HG02678 (cell line): ENCODE measurements at regions not wholly inside any gene's neighbourhood (a gene's known extent, or its start where the extent isn't known, plus 50 kb on each side); places are given as distances from the start of the nearest gene placed in this dataset.
A peak's percentile ranks its signal among the peaks of the same experiment; 100 is the strongest.
"Not testable (repeated sequence)": the region's sequence is repeated elsewhere in the genome, so short reads cannot be mapped to it uniquely, and the experiment has no call there.

Experiments used
- ATAC-seq: cut with Tn5 transposase; IDR thresholded peaks from one replicate; pipeline ENCODE4 v1.9.1; 2021; ENCODE audit warnings: mild to moderate bottlenecking, moderate library complexity; ENCODE audit not compliant: unreplicated experiment

DNA sequence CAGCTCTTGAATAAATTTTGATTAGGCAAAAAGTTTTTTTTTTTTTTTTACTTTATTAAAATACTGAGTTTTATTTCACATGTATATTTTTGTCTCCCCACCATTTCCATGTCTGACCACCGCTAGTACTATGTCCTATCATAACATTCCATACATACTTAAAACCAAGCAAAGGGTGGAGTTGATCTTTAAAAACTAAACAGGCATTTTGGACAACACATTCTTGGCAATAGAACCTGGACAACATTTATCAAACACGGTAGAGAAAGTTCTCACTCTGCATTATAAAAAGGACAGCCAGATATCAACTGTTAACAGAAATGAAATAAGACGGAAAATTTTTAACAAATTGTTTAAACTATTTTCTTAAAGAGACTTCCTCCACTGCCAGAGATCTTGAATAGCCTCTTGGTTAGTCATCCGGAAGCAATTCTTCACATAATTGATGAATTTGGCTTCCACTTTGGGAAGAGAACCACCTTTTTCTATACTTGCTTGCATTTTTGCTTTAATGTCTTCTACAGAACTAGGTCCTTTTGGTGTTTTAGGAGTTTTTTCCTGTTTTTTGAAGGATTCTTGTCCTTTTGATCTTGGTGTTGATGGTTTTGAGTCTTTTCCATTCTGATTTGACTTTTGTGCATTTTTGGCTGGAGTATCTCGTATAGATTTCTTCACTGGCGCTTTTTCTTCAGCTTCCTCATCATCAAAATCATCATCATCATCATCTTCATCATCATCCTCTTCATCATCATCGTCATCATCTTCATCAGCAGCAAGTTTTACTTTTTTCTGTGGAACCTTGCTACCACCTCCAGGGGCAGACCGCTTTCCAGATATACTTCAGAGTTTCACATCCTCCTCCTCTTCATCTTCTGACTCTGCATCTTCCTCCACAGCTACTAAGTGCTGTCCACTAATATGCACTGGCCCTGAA, 58.7 kb downstream of the POU5F2 start:
- ATAC-seq: not testable (repeated sequence)

DNA sequence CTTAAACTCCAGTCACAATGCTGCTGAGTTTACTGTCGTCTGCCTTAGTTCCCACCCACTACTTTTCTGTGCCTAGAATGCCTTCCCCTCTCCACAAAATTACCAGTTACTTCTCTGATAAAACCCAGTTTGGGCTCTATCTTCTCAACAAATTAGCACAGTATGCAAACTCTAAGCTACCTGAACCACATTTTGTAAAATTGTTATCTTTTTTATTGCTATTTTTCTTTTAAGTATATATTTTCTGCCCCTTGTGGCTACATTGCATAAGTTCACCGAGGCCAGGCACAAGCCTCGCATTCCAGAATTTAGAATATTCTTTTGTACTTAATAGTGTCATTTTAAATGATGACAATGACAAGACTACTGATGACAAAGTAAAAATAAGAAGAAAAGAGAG, 60.0 kb downstream of the POU5F2 start:
- no peak for ATAC-seq

DNA sequence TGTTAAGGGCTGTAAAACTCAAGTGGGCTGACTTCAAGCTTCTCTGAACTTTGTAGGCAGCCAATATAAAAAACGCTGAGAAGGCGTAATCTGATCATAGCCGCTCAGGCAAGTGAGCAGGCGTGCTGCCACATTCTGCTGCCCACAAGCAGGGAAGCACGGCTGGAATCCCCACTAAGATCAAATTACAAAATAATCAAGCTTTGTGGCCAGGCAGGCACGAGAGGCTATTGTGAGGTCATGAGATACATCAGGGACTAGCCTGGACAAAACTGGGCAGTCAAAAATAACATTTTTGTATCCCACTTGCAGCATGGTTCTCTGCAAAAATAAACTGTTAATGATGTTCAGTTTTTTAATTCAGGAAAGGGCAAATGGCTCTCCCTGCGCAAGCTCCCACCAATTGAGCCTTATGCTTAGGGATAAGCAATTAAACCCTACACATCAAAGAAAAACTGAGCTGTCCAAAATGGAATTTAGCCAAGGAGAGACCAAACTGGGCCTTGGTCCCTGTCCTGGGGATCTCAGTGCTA, 64.0 kb downstream of the POU5F2 start:
- ATAC-seq: no peak

DNA sequence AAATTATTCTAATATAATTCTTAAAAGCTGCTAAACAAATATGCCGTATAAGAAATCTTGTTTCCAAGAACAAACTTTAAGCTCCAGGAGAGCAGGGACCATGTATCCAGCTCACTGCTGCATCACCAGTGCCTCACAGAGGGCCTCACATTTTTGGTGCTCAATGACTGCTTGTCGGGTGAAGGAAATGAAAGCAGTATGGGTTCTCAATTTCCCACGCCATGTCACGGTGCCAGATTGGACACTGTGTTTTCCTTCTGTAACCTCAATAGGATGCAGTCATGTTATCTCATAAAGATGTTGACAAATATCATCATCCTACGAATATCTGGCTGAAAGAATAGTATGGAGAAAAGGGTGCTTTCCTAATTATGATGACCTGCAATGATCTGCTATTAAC, 64.7 kb downstream of the POU5F2 start:
- ATAC-seq: no peak

DNA sequence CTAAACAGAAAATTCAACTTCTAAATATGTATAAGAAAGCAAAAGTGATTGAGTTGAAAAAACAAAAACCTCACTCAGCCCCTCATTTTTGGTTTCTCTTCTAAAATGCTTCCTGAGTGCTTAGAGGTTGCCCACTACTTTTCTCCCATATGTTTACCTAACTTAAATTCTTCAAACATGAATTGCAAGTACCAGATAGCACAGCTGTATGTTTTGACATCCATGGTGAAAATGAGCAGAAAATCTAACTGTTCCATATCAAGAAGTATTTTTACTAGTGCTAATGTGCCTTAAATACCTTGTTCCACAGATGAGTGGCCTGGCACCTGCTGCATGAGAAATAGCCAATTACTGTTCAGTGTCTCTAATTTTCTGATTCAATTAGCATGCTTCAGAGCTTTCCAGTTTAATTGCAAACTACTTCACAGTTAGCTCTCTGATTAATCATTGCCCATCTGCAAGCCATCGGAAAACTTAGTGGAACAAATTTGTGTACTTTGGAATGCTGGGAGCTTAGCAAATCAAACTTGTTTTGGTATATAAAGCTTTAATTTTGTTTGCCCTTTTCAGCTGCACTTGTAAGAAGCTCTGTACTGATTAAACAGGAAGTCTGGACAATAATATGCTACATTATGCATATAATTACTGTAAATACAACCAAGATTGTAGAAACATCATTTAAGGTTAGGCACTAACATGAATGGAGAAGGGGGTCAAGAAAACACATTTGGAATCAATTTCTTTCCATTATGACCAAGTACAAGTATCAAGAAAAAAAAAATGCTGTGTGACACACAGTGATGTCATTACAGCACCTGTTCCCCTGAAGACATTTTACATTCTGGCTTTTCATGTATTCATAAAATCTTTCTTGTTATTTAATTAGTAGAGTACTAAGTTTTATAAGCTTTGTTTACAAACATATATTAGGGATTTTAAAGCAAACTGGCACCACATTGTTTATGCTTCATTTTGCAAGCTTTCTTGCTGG, 65.6 kb downstream of the POU5F2 start:
- peak; percentile 58 for ATAC-seq

DNA sequence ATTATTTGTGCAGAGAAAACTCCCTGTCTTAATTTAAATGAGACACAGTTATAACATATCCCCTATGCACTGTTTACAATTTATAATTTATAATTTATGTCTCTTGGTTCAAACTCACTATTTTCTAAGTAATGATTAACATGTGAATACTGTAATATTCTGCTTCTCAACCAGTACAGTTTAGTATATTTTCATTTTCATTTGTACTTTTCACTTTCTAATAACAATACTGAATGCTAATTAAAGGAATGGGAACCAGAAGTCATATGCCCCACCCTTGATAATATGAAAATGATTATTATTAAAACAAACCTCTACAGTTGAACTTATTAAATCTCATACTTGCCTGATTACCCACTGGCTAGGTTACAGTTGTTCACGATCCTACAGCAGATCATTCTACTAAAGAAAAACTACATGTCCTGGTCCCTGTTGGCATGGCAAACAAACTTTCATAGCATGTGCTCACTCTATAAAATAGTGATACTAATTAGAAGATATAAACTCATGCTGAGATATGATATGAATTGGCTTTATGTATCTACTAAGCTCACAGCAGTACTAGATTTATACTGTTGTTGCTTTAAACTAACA, 66.4 kb downstream of the POU5F2 start:
- ATAC-seq: peak; percentile 49

DNA sequence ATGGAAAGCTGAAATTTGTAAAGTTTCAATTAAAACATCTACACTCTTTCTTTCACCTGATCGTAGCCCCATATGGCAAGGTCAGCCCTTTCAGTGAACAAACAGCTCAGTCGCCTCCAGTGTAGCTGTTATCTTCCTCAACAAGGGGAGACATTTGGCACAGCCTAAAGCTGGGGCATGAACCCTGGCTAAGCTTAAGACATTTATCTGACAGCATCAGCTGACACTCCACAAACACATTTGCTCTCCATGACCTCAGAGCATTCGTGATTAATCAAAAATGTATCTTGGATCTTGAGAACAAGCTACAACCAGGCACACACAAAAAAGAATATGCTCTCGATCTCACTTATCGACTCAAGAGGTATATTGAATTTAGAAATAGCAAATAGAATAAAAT, 67.3 kb downstream of the POU5F2 start:
- no peak for ATAC-seq

DNA sequence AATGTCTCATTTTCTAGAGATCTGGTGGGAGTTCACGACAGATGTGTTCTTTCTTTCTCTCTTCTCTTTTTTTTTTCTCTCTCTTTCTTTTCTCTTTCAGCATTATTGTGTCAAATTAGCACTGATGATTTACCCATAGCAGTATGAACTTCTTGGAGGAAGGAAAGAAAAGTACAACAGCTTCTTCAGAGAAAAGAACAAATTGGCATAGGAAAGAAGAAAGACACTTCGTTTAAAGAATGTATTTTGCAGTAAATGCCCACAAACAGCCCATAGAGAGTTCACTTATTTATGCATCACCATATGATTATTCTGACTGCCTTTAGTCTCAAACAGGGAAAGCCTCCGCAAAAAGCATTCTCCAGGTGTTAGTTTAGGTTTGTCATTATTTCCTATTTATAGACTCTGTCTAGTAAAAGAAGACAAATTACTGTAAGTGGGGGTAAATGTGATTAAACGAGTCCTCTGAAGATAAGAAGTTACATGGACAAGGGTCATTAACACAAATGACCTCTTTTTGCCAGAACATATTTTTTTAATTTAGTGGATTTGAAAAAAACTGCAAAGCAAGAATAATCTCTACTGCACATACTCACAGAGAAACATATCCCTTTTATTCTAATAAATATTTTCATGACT, 68.0 kb downstream of the POU5F2 start:
- no peak for ATAC-seq

DNA sequence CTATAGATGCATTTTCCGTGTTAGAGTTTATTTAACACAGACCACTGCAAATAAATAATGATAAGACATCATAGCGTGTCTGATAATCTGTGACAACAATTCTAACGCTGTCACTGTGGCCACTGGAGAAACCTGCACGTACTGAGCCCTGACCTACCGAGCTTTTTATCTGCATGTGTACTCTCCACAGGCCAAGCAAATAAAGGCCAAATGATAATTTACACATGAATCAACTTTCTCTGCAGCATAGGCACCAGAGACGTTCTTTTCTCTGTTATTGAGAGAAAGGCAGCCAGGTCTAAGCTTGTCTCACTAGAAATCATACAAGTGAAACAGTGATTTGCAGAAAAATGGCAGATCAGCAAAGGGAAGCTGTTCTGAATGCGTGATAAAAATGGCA, 75.8 kb downstream of the POU5F2 start:
- ATAC-seq: no peak

DNA sequence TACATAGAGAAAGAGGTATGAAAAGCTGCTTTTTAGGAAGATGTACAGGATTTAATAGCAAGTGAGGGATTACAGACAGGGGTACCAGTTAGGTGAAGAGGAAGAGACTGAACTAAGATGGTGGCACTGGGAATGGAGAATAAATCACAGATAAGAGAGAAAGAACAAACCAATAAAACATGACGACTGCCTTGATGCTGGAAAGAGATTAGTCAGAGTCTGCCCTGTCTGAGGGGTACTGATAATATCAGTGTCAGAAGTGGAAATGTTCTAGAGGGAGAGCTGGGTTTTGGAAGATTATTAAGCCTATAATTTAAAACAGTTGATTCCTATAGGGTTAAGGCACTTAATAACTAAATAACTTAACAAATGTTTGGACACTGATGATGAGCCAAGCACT, 77.7 kb downstream of the NR2F1 start:
- no peak for ATAC-seq

DNA sequence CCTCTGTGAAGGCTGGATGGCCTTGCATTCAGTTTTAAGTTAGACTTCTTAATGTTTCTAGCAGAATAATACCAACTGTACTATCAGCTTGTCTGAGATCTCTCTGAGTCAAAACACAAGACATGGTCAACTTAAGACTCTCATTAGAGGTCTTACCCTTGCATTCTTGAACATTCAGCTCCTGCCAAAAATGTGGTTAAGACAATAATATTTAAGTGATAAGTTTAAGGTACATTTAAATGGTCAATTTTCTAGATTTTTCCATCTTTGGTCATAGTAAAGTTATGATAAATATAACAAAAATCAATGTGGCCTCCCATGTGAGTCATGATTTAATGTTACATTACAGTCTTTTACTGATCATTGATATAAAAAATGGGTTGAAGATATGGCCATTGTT, 75.0 kb downstream of the NR2F1 start:
- no peak for ATAC-seq

DNA sequence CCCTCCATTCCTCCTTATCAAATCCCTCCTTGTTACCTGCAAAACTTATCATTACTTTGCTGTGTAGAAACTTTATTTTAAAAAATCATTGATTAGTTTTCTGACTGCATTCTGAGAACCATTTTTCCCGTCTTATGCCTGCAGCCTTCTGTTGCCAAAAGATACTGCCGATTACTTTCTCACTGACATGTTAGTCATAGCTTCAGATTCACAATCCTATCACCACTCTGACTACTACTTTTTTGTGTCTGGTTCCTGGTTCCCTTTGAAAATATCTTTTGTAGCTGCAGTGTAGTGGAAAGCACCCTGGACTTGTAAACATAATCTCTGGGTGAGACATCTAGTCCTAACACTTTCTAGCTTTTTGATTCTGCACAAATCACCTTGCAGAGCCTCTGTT, 71.7 kb downstream of the NR2F1 start:
- no peak for ATAC-seq

DNA sequence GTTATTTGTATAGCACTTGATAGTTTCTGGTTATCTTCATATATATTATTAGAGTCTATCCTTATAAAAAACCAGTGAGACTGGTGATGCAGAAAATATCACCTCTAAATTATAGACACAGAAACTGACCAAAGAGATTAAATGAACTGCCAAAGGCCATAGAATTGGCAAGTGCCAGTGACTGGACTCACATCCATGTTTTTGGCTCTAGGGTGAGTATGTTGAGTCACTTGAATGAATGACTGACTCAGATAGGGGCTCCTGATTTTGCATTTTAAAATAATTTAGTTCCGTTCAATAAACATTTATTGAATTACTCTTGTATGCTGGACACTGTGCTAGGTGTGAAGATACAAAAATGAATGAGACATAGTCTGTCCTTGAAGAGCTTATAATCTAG, 70.7 kb downstream of the NR2F1 start:
- ATAC-seq: no peak

DNA sequence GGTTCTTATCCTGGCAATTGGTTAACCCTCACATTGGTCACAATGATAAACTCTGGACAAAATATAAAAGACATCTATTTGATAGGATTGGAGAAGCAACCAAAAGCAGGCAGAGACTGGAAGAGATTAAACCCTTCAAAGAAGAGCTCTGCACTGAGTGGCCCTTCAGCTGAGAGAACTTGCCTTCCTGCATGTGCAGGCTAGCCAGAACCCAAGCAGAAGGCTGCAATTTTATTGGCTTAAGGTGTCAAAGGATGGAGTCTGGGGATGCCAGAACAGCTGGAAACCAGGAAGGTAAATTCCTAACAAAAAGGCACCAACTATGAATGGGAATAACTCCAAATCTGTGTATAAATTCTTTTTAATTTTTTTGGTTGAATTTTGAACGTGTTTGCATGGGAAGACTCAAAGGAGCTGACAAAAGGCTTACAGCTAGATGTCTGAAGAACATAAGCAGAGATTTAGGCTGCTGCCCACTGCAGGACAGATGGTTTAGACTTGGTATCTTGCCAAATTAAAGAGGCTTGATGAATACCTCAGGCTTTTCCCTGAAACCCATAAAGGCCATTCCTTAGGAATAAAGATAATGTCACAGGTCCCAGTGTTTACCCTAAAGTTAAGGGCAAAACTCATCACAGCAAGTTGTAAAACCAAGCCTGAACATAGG, 66.3 kb downstream of the NR2F1 start:
- ATAC-seq: no peak

DNA sequence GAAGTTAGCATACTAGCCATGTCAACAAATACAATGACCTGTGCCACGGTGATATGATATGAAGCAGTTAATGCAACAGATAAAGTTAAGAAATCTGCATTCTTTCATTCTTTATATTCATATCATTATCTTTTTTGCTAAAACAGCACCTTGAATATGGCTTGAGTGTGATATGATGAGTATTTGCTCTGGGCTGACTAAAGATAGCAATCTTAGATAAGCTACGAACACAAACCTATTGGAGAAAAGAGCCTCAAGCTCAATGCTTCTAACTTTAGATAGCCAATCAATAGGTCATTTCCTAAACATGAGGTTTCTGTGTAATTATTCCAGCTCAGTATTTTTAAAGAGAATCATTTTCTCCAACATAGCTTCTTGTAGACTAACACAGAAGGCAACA, 61.7 kb downstream of the NR2F1 start:
- no peak for ATAC-seq
